Neural cell (in vitro differentiated cells): ENCODE measurements at regions not wholly inside any gene's neighbourhood (a gene's known extent, or its start where the extent isn't known, plus 50 kb on each side); places are given as distances from the start of the nearest gene placed in this dataset.

Source experiments
- H2AFZ ChIP-seq: fragments of 200-600, 300-800 bp; sonication (generic), shearing (Covaris generic); 2 replicates; pipeline ENCODE4 v1.6.0; 2014; ENCODE audit warnings: low read depth, mild to moderate bottlenecking, antibody characterized with exemption, low read length, moderate library complexity
- H3F3A ChIP-seq: fragments of 200-600 bp; shearing (Covaris generic); 2 replicates; pipeline ENCODE4 v1.6.1; 2016; ENCODE audit warnings: mild to moderate bottlenecking, moderate library complexity, mixed read lengths, antibody characterized with exemption, low read length; ENCODE audit not compliant: insufficient read depth, poor library complexity, severe bottlenecking
- H3K27ac ChIP-seq: fragments of 200-600, 300-800 bp; sonication (generic), shearing (Covaris generic); 2 replicates; pipeline ENCODE4 v1.5.1; 2014; ENCODE audit warnings: mild to moderate bottlenecking, low read length, moderate library complexity
- H3K27me3 ChIP-seq: fragments of 300-800, 200-600 bp; sonication (generic), shearing (Covaris generic); 2 replicates; pipeline ENCODE4 v1.6.0; 2014; ENCODE audit warnings: mild to moderate bottlenecking, low read depth, low read length, moderate library complexity; ENCODE audit not compliant: insufficient read depth
- H3K36me3 ChIP-seq: fragments of 300-800, 200-600 bp; sonication (generic), shearing (Covaris generic); 2 replicates; pipeline ENCODE4 v1.5.1; 2014; ENCODE audit warnings: mild to moderate bottlenecking, antibody characterized with exemption, low read length, moderate library complexity; ENCODE audit not compliant: insufficient read depth
- H3K4me2 ChIP-seq: fragments of 300-800, 200-600 bp; sonication (generic), shearing (Covaris generic); 2 replicates; pipeline ENCODE4 v1.6.0; 2014; ENCODE audit warnings: mild to moderate bottlenecking, low read length
- H3K4me3 ChIP-seq: fragments of 300-800, 200-600 bp; sonication (generic), shearing (Covaris generic); 2 replicates; pipeline ENCODE4 v1.5.1; 2014; ENCODE audit warnings: mild to moderate bottlenecking, low read length, moderate library complexity
- H3K79me2 ChIP-seq: fragments of 200-600 bp; shearing (Covaris generic); replicated peaks from 2 replicates; pipeline ENCODE4 v1.6.0; 2014; ENCODE audit warnings: mild to moderate bottlenecking, low read length, moderate library complexity; ENCODE audit not compliant: insufficient read depth
- H3K9ac ChIP-seq: fragments of 300-800, 200-600 bp; sonication (generic), shearing (Covaris generic); 2 replicates; pipeline ENCODE4 v1.6.1; 2016; ENCODE audit warnings: mild to moderate bottlenecking, low read length, mixed read lengths
- H3K9me2 ChIP-seq: fragments of 200-600 bp; shearing (Covaris generic); 2 replicates; pipeline ENCODE4 v1.6.1; 2016; ENCODE audit warnings: mild to moderate bottlenecking, low read length, mixed read lengths; ENCODE audit not compliant: insufficient read depth
- H3K9me3 ChIP-seq: fragments of 200-600, 300-800 bp; sonication (generic), shearing (Covaris generic); 2 replicates; pipeline ENCODE4 v1.6.1; 2016; ENCODE audit warnings: mild to moderate bottlenecking, mixed run types, low read length, moderate library complexity, mixed read lengths
- H4K20me1 ChIP-seq: fragments of 200-600 bp; shearing (Covaris generic); 2 replicates; pipeline ENCODE4 v1.6.1; 2016; ENCODE audit warnings: mild to moderate bottlenecking, mixed run types; ENCODE audit not compliant: insufficient read depth
- CTCF ChIP-seq: fragments of 450-650 bp; IDR thresholded peaks from 2 replicates; pipeline ENCODE4 v1.5.1; 2014; ENCODE audit warnings: antibody characterized with exemption, mild to moderate bottlenecking, moderate library complexity; ENCODE audit not compliant: poor library complexity, severe bottlenecking
- EP300 ChIP-seq: fragments of 450-650 bp; conservative IDR thresholded peaks from 2 replicates; pipeline ENCODE4 v1.6.1; 2014; ENCODE audit warnings: antibody characterized with exemption, mild to moderate bottlenecking, moderate library complexity; ENCODE audit not compliant: poor library complexity, severe bottlenecking
- EZH2 ChIP-seq: fragments of 200-600, 300-800 bp; shearing (Covaris generic), sonication (generic); IDR thresholded peaks from 2 replicates; pipeline ENCODE4 v1.6.1; 2014; ENCODE audit warnings: antibody characterized with exemption, low read length, borderline replicate concordance, mild to moderate bottlenecking; ENCODE audit not compliant: insufficient read depth, poor library complexity, severe bottlenecking
- MXI1 ChIP-seq: fragments of 450-650 bp; conservative IDR thresholded peaks from 2 replicates; pipeline ENCODE4 v1.6.1; 2014; ENCODE audit warnings: antibody characterized with exemption, mild to moderate bottlenecking; ENCODE audit not compliant: poor library complexity, severe bottlenecking
- POLR2AphosphoS5 ChIP-seq: IDR thresholded peaks from 2 replicates; pipeline ENCODE4 v1.6.1; 2012
- RAD21 ChIP-seq: fragments of 450-650 bp; conservative IDR thresholded peaks from 2 replicates; pipeline ENCODE4 v1.6.1; 2014; ENCODE audit warnings: antibody characterized with exemption, mild to moderate bottlenecking, moderate library complexity
- REST ChIP-seq: IDR thresholded peaks from 2 replicates; pipeline ENCODE4 v1.6.1; 2012; ENCODE audit warnings: borderline replicate concordance
- SMC3 ChIP-seq: fragments of 450-650 bp; conservative IDR thresholded peaks from 2 replicates; pipeline ENCODE4 v1.6.1; 2014; ENCODE audit warnings: antibody characterized with exemption, mild to moderate bottlenecking, moderate library complexity; ENCODE audit not compliant: poor library complexity
- TAF1 ChIP-seq: IDR thresholded peaks from 2 replicates; pipeline ENCODE4 v1.6.1; 2012; ENCODE audit warnings: low read depth

GRCh38 chr15:46456456-46456855, 821.6 kb downstream of the SQOR start:
- H3K27ac ChIP-seq = peak overlapping the region; percentile 57

GRCh38 chr15:46460431-46461094, 825.7 kb downstream of the SQOR start:
- Histone ChIP-seq H4K20me1 (no peaks in the 10 kb centered on the region), H3K36me3 (no peaks in the 10 kb centered on the region), H2AFZ (no peak overlapping the region), H3F3A (no peaks in the 10 kb centered on the region), H3K4me2 (no peak overlapping the region), H3K9ac (no peak overlapping the region), H3K9me3 (no peaks in the 10 kb centered on the region), H3K79me2 (no peaks in the 10 kb centered on the region), H3K27ac (no peak overlapping the region), H3K27me3 (no peaks in the 10 kb centered on the region), H3K4me3 (no peak overlapping the region), H3K9me2 (no peaks in the 10 kb centered on the region)
- no peak for TF ChIP-seq SMC3
- no peak for TF ChIP-seq MXI1
- no peak for TF ChIP-seq CTCF
- TF ChIP-seq EP300 = no peak
- TF ChIP-seq REST = no peak
- TF ChIP-seq POLR2AphosphoS5 = no peak
- no peak for TF ChIP-seq TAF1
- no peak for TF ChIP-seq EZH2
- TF ChIP-seq RAD21 = no peak

More at GRCh38 chr15:46456456-46456855, 821.6 kb downstream of the SQOR start:
- no peaks in the 10 kb centered on the region for H4K20me1 ChIP-seq
- peak overlapping the region; percentile 2 for H3K9ac ChIP-seq
- no peak overlapping the region for H2AFZ ChIP-seq
- H3K4me2 ChIP-seq = no peak overlapping the region
- peaks cover 5% of the 10 kb centered on the region for H3F3A ChIP-seq
- H3K9me2 ChIP-seq = no peaks in the 10 kb centered on the region
- H3K9me3 ChIP-seq = no peaks in the 10 kb centered on the region
- H3K36me3 ChIP-seq = no peaks in the 10 kb centered on the region
- TF ChIP-seq EP300 = peak; percentile 74
- TF ChIP-seq EZH2 = no peak
- no peak for TF ChIP-seq REST
- peak; percentile 52 for TF ChIP-seq POLR2AphosphoS5
- TF ChIP-seq RAD21 = no peak
- no peak for TF ChIP-seq SMC3
- H3K27me3 ChIP-seq = no peaks in the 10 kb centered on the region
- H3K4me3 ChIP-seq = peak overlapping the region; percentile 7
- H3K79me2 ChIP-seq = no peaks in the 10 kb centered on the region
